ENCODE measurements at regions not wholly inside any gene's neighbourhood (a gene's known extent, or its start where the extent isn't known, plus 50 kb on each side); places are given as distances from the start of the nearest gene placed in this dataset.

- no peak overlapping the region for H3K27ac ChIP-seq
- WGBS, 2 donors = 50 to 54% methylated on average over 3 of the region's 3 CpGs
- no peak overlapping the region for H3K4me3 ChIP-seq
- no peak for TF ChIP-seq CTCF (IDR thresholded peaks at IDR 0.05)
- TF ChIP-seq POLR2A (IDR thresholded peaks at IDR 0.05) = no peak
- H3K4me1 ChIP-seq = no peaks in the 10 kb centered on the region
- H3K36me3 ChIP-seq (ENCODE audit: low read depth, missing control alignments) = no peaks in the 10 kb centered on the region
- H3K27me3 ChIP-seq = no peaks in the 10 kb centered on the region
- DNase-seq = no peak
- intact Hi-C loops (cut with DNase I; ENCODE audit: low total_unique reads) = no loop called here
- H3K9me3 ChIP-seq = no peaks in the 10 kb centered on the region
Observed at GRCh38 chr12:83807871-83808270, 1104.7 kb downstream of the SLC6A15 start.

- TF ChIP-seq POLR2A (IDR thresholded peaks at IDR 0.05) = no peak
- TF ChIP-seq CTCF (IDR thresholded peaks at IDR 0.05) = no peak
- DNase-seq = no peak
- no peak overlapping the region for H3K27ac ChIP-seq
- intact Hi-C loops (cut with DNase I; ENCODE audit: low total_unique reads) = no loop called here
- no peaks in the 10 kb centered on the region for H3K9me3 ChIP-seq
- H3K36me3 ChIP-seq (ENCODE audit: low read depth, missing control alignments) = no peaks in the 10 kb centered on the region
- no peak overlapping the region for H3K4me3 ChIP-seq
- H3K4me1 ChIP-seq = no peaks in the 10 kb centered on the region
- 44% methylated on average over 4 of the region's 4 CpGs for WGBS, 2 donors
- H3K27me3 ChIP-seq = no peaks in the 10 kb centered on the region
Observed at GRCh38 chr12:83805873-83806272, 1106.7 kb downstream of the SLC6A15 start.

GRCh38 chr12:83805156-83805772 lies 1107.3 kb downstream of the SLC6A15 start:
- 56 to 60% methylated on average over 4 of the region's 4 CpGs for WGBS, 2 donors
- Histone ChIP-seq H3K4me1 (no peaks in the 10 kb centered on the region), H3K27ac (no peak overlapping the region), H3K9me3 (no peaks in the 10 kb centered on the region), H3K36me3 (ENCODE audit: low read depth, missing control alignments) (no peaks in the 10 kb centered on the region), H3K4me3 (no peak overlapping the region), H3K27me3 (no peaks in the 10 kb centered on the region)
- no peak for DNase-seq
- TF ChIP-seq CTCF (IDR thresholded peaks at IDR 0.05) (no peak), POLR2A (IDR thresholded peaks at IDR 0.05) (no peak)
- intact Hi-C loops (cut with DNase I; ENCODE audit: low total_unique reads) = no loop called here

- H3K4me3 ChIP-seq = no peak overlapping the region
- H3K36me3 ChIP-seq (ENCODE audit: low read depth, missing control alignments) = no peaks in the 10 kb centered on the region
- no peaks in the 10 kb centered on the region for H3K27me3 ChIP-seq
- no peaks in the 10 kb centered on the region for H3K4me1 ChIP-seq
- no peak overlapping the region for H3K27ac ChIP-seq
- no peaks in the 10 kb centered on the region for H3K9me3 ChIP-seq
- intact Hi-C loops (cut with DNase I; ENCODE audit: low total_unique reads) = no loop called here
- DNase-seq = no peak
- no peak for TF ChIP-seq CTCF (IDR thresholded peaks at IDR 0.05)
- TF ChIP-seq POLR2A (IDR thresholded peaks at IDR 0.05) = no peak
Observed at GRCh38 chr12:83801972-83802371, 1110.6 kb downstream of the SLC6A15 start.

GRCh38 chr12:83800022-83800421 lies 1112.6 kb downstream of the SLC6A15 start:
- Histone ChIP-seq H3K27ac (no peak overlapping the region), H3K4me1 (no peaks in the 10 kb centered on the region), H3K36me3 (ENCODE audit: low read depth, missing control alignments) (no peaks in the 10 kb centered on the region), H3K4me3 (no peak overlapping the region), H3K27me3 (no peaks in the 10 kb centered on the region), H3K9me3 (no peaks in the 10 kb centered on the region)
- intact Hi-C loops (cut with DNase I; ENCODE audit: low total_unique reads) = no loop called here
- WGBS, 2 donors = 66 to 68% methylated on average over 2 of the region's 2 CpGs
- no peak for DNase-seq
- no peak for TF ChIP-seq CTCF (IDR thresholded peaks at IDR 0.05)
- TF ChIP-seq POLR2A (IDR thresholded peaks at IDR 0.05) = no peak
